ENCODE measurements at regions not wholly inside any gene's neighbourhood (a gene's known extent, or its start where the extent isn't known, plus 50 kb on each side); places are given as distances from the start of the nearest gene placed in this dataset.

DNA sequence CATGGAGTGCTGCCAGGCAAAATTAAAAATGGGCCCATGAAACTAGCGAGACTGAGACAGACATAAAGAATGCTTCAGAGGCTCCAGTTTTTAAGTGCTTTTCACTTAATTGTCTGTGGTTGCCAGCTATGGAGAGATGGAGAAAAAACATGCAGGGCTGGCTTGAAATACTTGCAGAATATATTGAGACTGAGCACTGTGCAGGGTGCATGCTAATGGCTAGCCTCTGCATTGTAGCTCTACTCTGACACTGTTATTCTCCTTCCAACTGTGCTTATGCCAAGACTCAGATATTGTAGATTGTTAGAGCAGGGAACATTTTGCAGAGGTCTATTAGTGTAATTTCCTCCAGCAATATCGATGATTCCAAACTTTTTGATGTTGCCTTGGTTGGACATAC is 735.0 kb downstream of the PDCD6IP start:
- Histone ChIP-seq H3K4me3 (ENCODE audit: control insufficient read depth in 2 of 3, extremely low read depth in 1 of 3, insufficient read depth in 2 of 3, low read depth in 1 of 3, low read length in 3 of 3) (no peak overlapping the region), H3K9ac (ENCODE audit: control insufficient read depth, extremely low read depth, insufficient read depth, low read length) (no peak overlapping the region), H3K27me3 (ENCODE audit: control insufficient read depth, extremely low read depth, insufficient read depth, low read length) (no peaks in the 10 kb centered on the region), H2AFZ (ENCODE audit: control insufficient read depth, low read length) (no peak overlapping the region), H3K27ac (ENCODE audit: control insufficient read depth, insufficient read depth, low read length) (no peak overlapping the region), H4K20me1 (ENCODE audit: control insufficient read depth, extremely low read depth, insufficient read depth, low read length) (no peaks in the 10 kb centered on the region), H3K4me1 (ENCODE audit: control insufficient read depth, extremely low read depth, insufficient read depth, low read length) (no peaks in the 10 kb centered on the region), H3K9me1 (ENCODE audit: control insufficient read depth, extremely low read depth, insufficient read depth, low read length) (no peaks in the 10 kb centered on the region), H3K9me3 (ENCODE audit: control insufficient read depth, low read depth, low read length) (no peaks in the 10 kb centered on the region), H3K4me2 (ENCODE audit: control insufficient read depth, extremely low read depth, insufficient read depth, low read depth, low read length) (no peak overlapping the region), H3K79me2 (ENCODE audit: control insufficient read depth, insufficient read depth, low read length) (no peaks in the 10 kb centered on the region), H3K36me3 (ENCODE audit: control insufficient read depth in 2 of 2, extremely low read depth in 1 of 2, insufficient read depth in 2 of 2, low read length in 2 of 2) (no peaks in the 10 kb centered on the region)
- TF ChIP-seq, protein P1, sequence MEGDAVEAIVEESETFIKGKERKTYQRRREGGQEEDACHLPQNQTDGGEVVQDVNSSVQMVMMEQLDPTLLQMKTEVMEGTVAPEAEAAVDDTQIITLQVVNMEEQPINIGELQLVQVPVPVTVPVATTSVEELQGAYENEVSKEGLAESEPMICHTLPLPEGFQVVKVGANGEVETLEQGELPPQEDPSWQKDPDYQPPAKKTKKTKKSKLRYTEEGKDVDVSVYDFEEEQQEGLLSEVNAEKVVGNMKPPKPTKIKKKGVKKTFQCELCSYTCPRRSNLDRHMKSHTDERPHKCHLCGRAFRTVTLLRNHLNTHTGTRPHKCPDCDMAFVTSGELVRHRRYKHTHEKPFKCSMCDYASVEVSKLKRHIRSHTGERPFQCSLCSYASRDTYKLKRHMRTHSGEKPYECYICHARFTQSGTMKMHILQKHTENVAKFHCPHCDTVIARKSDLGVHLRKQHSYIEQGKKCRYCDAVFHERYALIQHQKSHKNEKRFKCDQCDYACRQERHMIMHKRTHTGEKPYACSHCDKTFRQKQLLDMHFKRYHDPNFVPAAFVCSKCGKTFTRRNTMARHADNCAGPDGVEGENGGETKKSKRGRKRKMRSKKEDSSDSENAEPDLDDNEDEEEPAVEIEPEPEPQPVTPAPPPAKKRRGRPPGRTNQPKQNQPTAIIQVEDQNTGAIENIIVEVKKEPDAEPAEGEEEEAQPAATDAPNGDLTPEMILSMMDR (optimal IDR thresholded peaks at IDR 0.05 in 1 of 3, IDR thresholded peaks at IDR 0.05 in 1 of 3, conservative IDR thresholded peaks at IDR 0.05 in 1 of 3; ENCODE audit: extremely low read depth in 1 of 3, insufficient read depth in 2 of 3, low read length in 3 of 3) = no peak
- TF ChIP-seq EZH2 (IDR thresholded peaks at IDR 0.05; ENCODE audit: low read length) = no peak
- DNase-seq (ENCODE audit: low read depth, low spot score) = no peak
- dilution Hi-C loops (cut with MboI; ENCODE audit: extremely low pct_ligation_motif_present, low sequenced_read_pairs) = no loop called here
- no peak for FAIRE-seq

DNA sequence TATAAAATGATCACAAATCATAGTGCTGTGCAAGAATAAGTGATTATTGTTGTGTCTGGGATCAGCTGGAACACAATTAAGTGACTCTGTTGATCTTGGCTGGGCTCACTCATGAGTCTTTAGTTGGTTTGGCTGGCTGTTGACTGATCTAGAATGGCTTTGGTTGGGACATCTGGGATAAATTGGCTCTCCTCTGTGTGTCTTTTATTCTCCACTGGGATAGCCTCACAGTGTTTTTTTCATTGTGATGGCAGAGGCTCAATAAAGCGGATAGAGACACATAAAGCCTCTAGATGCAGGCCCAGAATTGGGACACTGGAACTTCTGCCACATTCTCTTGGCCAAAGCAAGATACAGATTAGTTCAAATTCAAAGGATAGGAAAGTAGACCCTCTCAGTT is 735.6 kb downstream of the PDCD6IP start:
- Histone ChIP-seq H3K4me2 (ENCODE audit: control insufficient read depth, extremely low read depth, insufficient read depth, low read depth, low read length) (no peak overlapping the region), H3K4me3 (ENCODE audit: control insufficient read depth in 2 of 3, extremely low read depth in 1 of 3, insufficient read depth in 2 of 3, low read depth in 1 of 3, low read length in 3 of 3) (no peak overlapping the region), H3K27ac (ENCODE audit: control insufficient read depth, insufficient read depth, low read length) (no peak overlapping the region), H4K20me1 (ENCODE audit: control insufficient read depth, extremely low read depth, insufficient read depth, low read length) (no peaks in the 10 kb centered on the region), H3K79me2 (ENCODE audit: control insufficient read depth, insufficient read depth, low read length) (no peaks in the 10 kb centered on the region), H3K36me3 (ENCODE audit: control insufficient read depth in 2 of 2, extremely low read depth in 1 of 2, insufficient read depth in 2 of 2, low read length in 2 of 2) (no peaks in the 10 kb centered on the region), H3K9me1 (ENCODE audit: control insufficient read depth, extremely low read depth, insufficient read depth, low read length) (no peaks in the 10 kb centered on the region), H3K9me3 (ENCODE audit: control insufficient read depth, low read depth, low read length) (no peaks in the 10 kb centered on the region), H3K9ac (ENCODE audit: control insufficient read depth, extremely low read depth, insufficient read depth, low read length) (no peak overlapping the region), H3K4me1 (ENCODE audit: control insufficient read depth, extremely low read depth, insufficient read depth, low read length) (no peaks in the 10 kb centered on the region), H2AFZ (ENCODE audit: control insufficient read depth, low read length) (no peak overlapping the region), H3K27me3 (ENCODE audit: control insufficient read depth, extremely low read depth, insufficient read depth, low read length) (no peaks in the 10 kb centered on the region)
- TF ChIP-seq EZH2 (IDR thresholded peaks at IDR 0.05; ENCODE audit: low read length) = no peak
- TF ChIP-seq, protein P1 (optimal IDR thresholded peaks at IDR 0.05 in 1 of 3, IDR thresholded peaks at IDR 0.05 in 1 of 3, conservative IDR thresholded peaks at IDR 0.05 in 1 of 3; ENCODE audit: extremely low read depth in 1 of 3, insufficient read depth in 2 of 3, low read length in 3 of 3) = no peak
- FAIRE-seq (no peak), DNase-seq (ENCODE audit: low read depth, low spot score) (no peak)
- dilution Hi-C loops (cut with MboI; ENCODE audit: extremely low pct_ligation_motif_present, low sequenced_read_pairs) = no loop called here

Measured in keratinocyte (primary cell).